H9 (cell line): ENCODE measurements at regions not wholly inside any gene's neighbourhood (a gene's known extent, or its start where the extent isn't known, plus 50 kb on each side); places are given as distances from the start of the nearest gene placed in this dataset.

Experiments used
- DNase-seq: peaks from one replicate; pipeline ENCODE4 v3.0.0-alpha.2; 2017
- H2AFZ ChIP-seq: one replicate; pipeline ENCODE4 v1.6.1; 2013; ENCODE audit warnings: mild to moderate bottlenecking, low read length, control low read depth, moderate library complexity
- H2AK5ac ChIP-seq: 2 replicates; pipeline ENCODE4 v1.6.1; 2013; ENCODE audit warnings: low read length, control low read depth, mixed read lengths; ENCODE audit not compliant: insufficient read length
- H2BK120ac ChIP-seq: one replicate; pipeline ENCODE4 v1.6.1; 2013; ENCODE audit warnings: low read depth, mild to moderate bottlenecking, low read length, control low read depth, inconsistent platforms; ENCODE audit not compliant: poor library complexity, severe bottlenecking
- H2BK12ac ChIP-seq: 2 replicates; pipeline ENCODE4 v1.6.1; 2013; ENCODE audit warnings: low read length, control low read depth, mixed read lengths, low read depth; ENCODE audit not compliant: insufficient read length
- H2BK15ac ChIP-seq: 2 replicates; pipeline ENCODE4 v1.6.1; 2013; ENCODE audit warnings: low read depth, low read length, control low read depth
- H2BK20ac ChIP-seq: one replicate; pipeline ENCODE4 v1.6.1; 2013; ENCODE audit warnings: low read depth, mild to moderate bottlenecking, low read length, control low read depth, inconsistent platforms; ENCODE audit not compliant: poor library complexity, severe bottlenecking
- H2BK5ac ChIP-seq: 2 replicates; pipeline ENCODE4 v1.6.1; 2013; ENCODE audit warnings: low read length, control low read depth, mixed read lengths; ENCODE audit not compliant: insufficient read length
- H3K14ac ChIP-seq: 2 replicates; pipeline ENCODE4 v1.6.1; 2013; ENCODE audit warnings: low read length, control low read depth; ENCODE audit not compliant: insufficient read depth
- H3K18ac ChIP-seq: 2 replicates; pipeline ENCODE4 v1.6.1; 2013; ENCODE audit warnings: low read depth, mild to moderate bottlenecking, mixed read lengths, low read length, control low read depth; ENCODE audit not compliant: insufficient read length
- H3K23ac ChIP-seq: 2 replicates; pipeline ENCODE4 v1.6.1; 2013; ENCODE audit warnings: low read length, control low read depth, mixed read lengths, low read depth; ENCODE audit not compliant: insufficient read length
- H3K23me2 ChIP-seq: 2 replicates; pipeline ENCODE4 v1.6.1; 2013; ENCODE audit warnings: low read depth, mild to moderate bottlenecking, mixed read lengths, low read length, control low read depth; ENCODE audit not compliant: insufficient read length, poor library complexity, severe bottlenecking
- H3K27ac ChIP-seq: 2 replicates; pipeline ENCODE4 v1.5.1; 2013; ENCODE audit warnings: low read length, control low read depth, mixed read lengths, low read depth; ENCODE audit not compliant: insufficient read length
- H3K27me3 ChIP-seq: 2 replicates; pipeline ENCODE4 v1.6.1; 2013; ENCODE audit warnings: low read length, control low read depth, inconsistent platforms; ENCODE audit not compliant: insufficient read depth
- H3K4ac ChIP-seq: 2 replicates; pipeline ENCODE4 v1.6.1; 2013; ENCODE audit warnings: low read depth, mild to moderate bottlenecking, control low read depth, inconsistent platforms, low read length, moderate library complexity
- H3K4me1 ChIP-seq: 2 replicates; pipeline ENCODE4 v1.6.1; 2013; ENCODE audit warnings: low read length, control low read depth, inconsistent platforms; ENCODE audit not compliant: insufficient read depth
- H3K4me2 ChIP-seq: 2 replicates; pipeline ENCODE4 v1.6.1; 2013; ENCODE audit warnings: low read length, control low read depth, mixed read lengths; ENCODE audit not compliant: insufficient read length, insufficient read depth
- H3K56ac ChIP-seq: 2 replicates; pipeline ENCODE4 v1.6.1; 2013; ENCODE audit warnings: low read depth, mild to moderate bottlenecking, mixed read lengths, low read length, control low read depth; ENCODE audit not compliant: insufficient read length
- H3K79me1 ChIP-seq: 2 replicates; pipeline ENCODE4 v1.6.1; 2013; ENCODE audit warnings: low read depth, mild to moderate bottlenecking, moderate library complexity, low read length, control low read depth, inconsistent platforms; ENCODE audit not compliant: insufficient read depth, poor library complexity, severe bottlenecking
- H3K79me2 ChIP-seq: 2 replicates; pipeline ENCODE4 v1.6.1; 2013; ENCODE audit warnings: low read length, control low read depth, inconsistent platforms; ENCODE audit not compliant: insufficient read depth
- H3K9ac ChIP-seq: 2 replicates; pipeline ENCODE4 v1.6.1; 2013; ENCODE audit warnings: low read length, control low read depth, mixed read lengths; ENCODE audit not compliant: insufficient read length; ENCODE audit errors: extremely low read depth
- H3K9me3 ChIP-seq: one replicate; pipeline ENCODE4 v1.6.1; 2013; ENCODE audit warnings: low read depth, low read length, inconsistent platforms; ENCODE audit not compliant: control insufficient read depth
- H3T11ph ChIP-seq: one replicate; pipeline ENCODE4 v1.6.1; 2013; ENCODE audit warnings: mild to moderate bottlenecking, low read length, control low read depth, inconsistent platforms
- H4K20me1 ChIP-seq: one replicate; pipeline ENCODE4 v1.6.1; 2013; ENCODE audit not compliant: control insufficient read depth, insufficient read length, insufficient read depth
- H4K5ac ChIP-seq: 2 replicates; pipeline ENCODE4 v1.6.1; 2013; ENCODE audit warnings: low read depth, mild to moderate bottlenecking, mixed read lengths, low read length, control low read depth; ENCODE audit not compliant: insufficient read length
- H4K8ac ChIP-seq: replicated peaks from 2 replicates; pipeline ENCODE4 v1.6.1; 2013; ENCODE audit warnings: low read length, control low read depth, mixed read lengths, low read depth; ENCODE audit not compliant: insufficient read length
- H4K91ac ChIP-seq: 2 replicates; pipeline ENCODE4 v1.6.1; 2013; ENCODE audit warnings: low read depth, mild to moderate bottlenecking, moderate library complexity, mixed read lengths, low read length, control low read depth; ENCODE audit not compliant: insufficient read length
- H3K27ac Mint-ChIP-seq, 3 experiments: 2 replicates in 2 of 3; 3 replicates in 1 of 3; pipeline ENCODE4 v1.8.0; 2020 to 2021; ENCODE audit warnings: mixed read lengths in 3 of 3, mild to moderate bottlenecking in 1 of 3, moderate library complexity in 1 of 3
- H3K27me3 Mint-ChIP-seq: 2 replicates; pipeline ENCODE4 v1.8.0; 2021; ENCODE audit warnings: low read depth, mild to moderate bottlenecking, moderate library complexity, mixed read lengths
- H3K36me3 Mint-ChIP-seq, 3 experiments: 2 replicates in 2 of 3; 3 replicates in 1 of 3; pipeline ENCODE4 v1.8.0; 2020 to 2021; ENCODE audit warnings: low read depth in 3 of 3, mixed read lengths in 3 of 3; ENCODE audit not compliant: insufficient read depth in 1 of 3
- H3K4me1 Mint-ChIP-seq, 2 experiments: 2 replicates each; pipeline ENCODE4 v1.8.0; 2020; ENCODE audit warnings: mixed read lengths in 2 of 2
- H3K4me3 Mint-ChIP-seq, 2 experiments: 2 replicates in 1 of 2; 3 replicates in 1 of 2; pipeline ENCODE4 v1.8.0; 2020 to 2021; ENCODE audit warnings: mild to moderate bottlenecking in 2 of 2, mixed read lengths in 2 of 2, moderate library complexity in 1 of 2
- H3K9me3 Mint-ChIP-seq, 2 experiments: 2 replicates in 1 of 2; 3 replicates in 1 of 2; pipeline ENCODE4 v1.8.0; 2020; ENCODE audit warnings: mild to moderate bottlenecking in 2 of 2, mixed read lengths in 2 of 2, moderate library complexity in 1 of 2
- WGBS: extraction: QIAGEN DNeasy Blood & Tissue Kit; methylation state at CpG from one replicate; pipeline ENCODE4 v1.1.7; 2013; ENCODE audit warnings: missing lambda C conversion rate, low lambda C conversion rate, mixed read lengths; ENCODE audit not compliant: insufficient read length; ENCODE audit errors: extremely low coverage; 5-methylcytosine and 5-hydroxymethylcytosine counted together
- TF ChIP-seq, protein P1 (sequence below): fragments of 200-600 bp; sonication (generic); conservative IDR thresholded peaks from 3 replicates; pipeline ENCODE4 v1.8.0; 2021; ENCODE audit warnings: antibody characterized with exemption, mild to moderate bottlenecking

DNA sequence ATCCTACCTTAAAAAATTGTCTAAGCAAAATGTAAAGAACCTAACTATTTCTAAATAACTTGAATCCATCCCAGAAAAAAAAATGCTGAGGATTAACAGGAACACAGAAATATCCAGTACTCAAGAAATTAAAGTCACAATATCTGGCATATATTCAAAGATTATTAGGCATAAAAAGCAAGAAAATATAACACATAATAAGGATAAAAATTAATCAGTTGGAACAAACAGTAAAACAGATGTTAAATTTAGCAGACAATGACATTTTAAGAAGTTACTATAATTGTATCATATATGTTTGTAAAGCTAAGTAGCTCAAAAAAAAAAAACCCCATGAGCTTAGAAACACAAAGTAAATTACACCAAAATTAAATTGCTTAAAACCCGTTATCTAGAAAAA lies 427.4 kb upstream of the GYPC start:
- Histone ChIP-seq H4K91ac (no peak overlapping the region), H3K79me1 (no peaks in the 10 kb centered on the region), H2BK15ac (no peak overlapping the region), H4K5ac (no peak overlapping the region), H3K9me3 (no peaks in the 10 kb centered on the region), H3K4ac (no peak overlapping the region), H3K18ac (no peak overlapping the region), H3K23me2 (no peaks in the 10 kb centered on the region), H3K14ac (no peak overlapping the region), H2AFZ (no peak overlapping the region), H2AK5ac (no peak overlapping the region), H3K27me3 (no peaks in the 10 kb centered on the region), H4K8ac (no peak overlapping the region), H2BK5ac (no peak overlapping the region), H2BK20ac (no peak overlapping the region), H2BK12ac (no peak overlapping the region), H3K79me2 (no peaks in the 10 kb centered on the region), H2BK120ac (no peak overlapping the region), H3T11ph (no peak overlapping the region), H3K4me2 (no peak overlapping the region), H4K20me1 (no peaks in the 10 kb centered on the region), H3K27ac (no peak overlapping the region), H3K23ac (no peak overlapping the region), H3K9ac (no peak overlapping the region), H3K56ac (no peak overlapping the region), H3K4me1 (no peaks in the 10 kb centered on the region)
- Mint-ChIP-seq H3K4me1 (peaks cover 3 to 5% of the 10 kb centered on the region in 2 experiments; a peak in 2 of 4 replicates), H3K36me3 (no peaks in the 10 kb centered on the region), H3K9me3 (peaks cover 0 to 2% of the 10 kb centered on the region in 2 experiments; a peak in 3 of 5 replicates), H3K4me3 (no peak overlapping the region), H3K27me3 (no peaks in the 10 kb centered on the region), H3K27ac (no peak overlapping the region)
- TF ChIP-seq, protein P1, sequence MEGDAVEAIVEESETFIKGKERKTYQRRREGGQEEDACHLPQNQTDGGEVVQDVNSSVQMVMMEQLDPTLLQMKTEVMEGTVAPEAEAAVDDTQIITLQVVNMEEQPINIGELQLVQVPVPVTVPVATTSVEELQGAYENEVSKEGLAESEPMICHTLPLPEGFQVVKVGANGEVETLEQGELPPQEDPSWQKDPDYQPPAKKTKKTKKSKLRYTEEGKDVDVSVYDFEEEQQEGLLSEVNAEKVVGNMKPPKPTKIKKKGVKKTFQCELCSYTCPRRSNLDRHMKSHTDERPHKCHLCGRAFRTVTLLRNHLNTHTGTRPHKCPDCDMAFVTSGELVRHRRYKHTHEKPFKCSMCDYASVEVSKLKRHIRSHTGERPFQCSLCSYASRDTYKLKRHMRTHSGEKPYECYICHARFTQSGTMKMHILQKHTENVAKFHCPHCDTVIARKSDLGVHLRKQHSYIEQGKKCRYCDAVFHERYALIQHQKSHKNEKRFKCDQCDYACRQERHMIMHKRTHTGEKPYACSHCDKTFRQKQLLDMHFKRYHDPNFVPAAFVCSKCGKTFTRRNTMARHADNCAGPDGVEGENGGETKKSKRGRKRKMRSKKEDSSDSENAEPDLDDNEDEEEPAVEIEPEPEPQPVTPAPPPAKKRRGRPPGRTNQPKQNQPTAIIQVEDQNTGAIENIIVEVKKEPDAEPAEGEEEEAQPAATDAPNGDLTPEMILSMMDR, result no peak
- DNase-seq, result no peak
- no CpG with 5 or more reads among the region's 1 CpG for WGBS
